OCI-LY3 (cell line): ENCODE measurements at regions not wholly inside any gene's neighbourhood (a gene's known extent, or its start where the extent isn't known, plus 50 kb on each side); places are given as distances from the start of the nearest gene placed in this dataset.

Source experiments
- CTCF ChIP-seq: fragments of 200-600, 300-600 bp; sonication (generic); IDR thresholded peaks from 2 replicates; pipeline ENCODE4 v1.5.1; 2014; ENCODE audit warnings: antibody characterized with exemption, low read length, low read depth
- EZH2phosphoT487 ChIP-seq: fragments of 200-600 bp; shearing (Covaris generic); IDR thresholded peaks from 2 replicates; pipeline ENCODE4 v1.6.1; 2018; ENCODE audit warnings: antibody characterized with exemption, mixed run types, low read depth

DNA sequence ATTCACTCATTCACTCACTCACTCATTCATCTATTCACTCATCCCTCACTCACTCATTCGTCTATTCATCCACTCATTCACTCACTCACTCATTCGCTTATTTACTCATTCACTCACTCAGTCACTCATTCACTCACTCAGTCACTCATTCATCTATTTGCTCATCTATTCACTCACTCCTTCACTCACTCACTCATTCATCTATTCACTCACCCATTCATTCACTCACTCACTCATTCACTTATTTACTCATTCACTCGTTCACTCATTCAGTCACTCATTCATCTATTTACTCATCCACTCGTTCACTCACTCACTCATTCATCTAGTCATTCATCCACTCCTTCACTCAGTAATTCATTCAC is 128.2 kb downstream of the TTLL2 start:
- no peak for TF ChIP-seq CTCF
- TF ChIP-seq EZH2phosphoT487: no peak
